Fibroblast of the aortic adventitia (primary cell): ENCODE measurements at regions not wholly inside any gene's neighbourhood (a gene's known extent, or its start where the extent isn't known, plus 50 kb on each side); places are given as distances from the start of the nearest gene placed in this dataset.

Source experiments
- DNase-seq: peaks from one replicate; pipeline ENCODE4 v3.0.0-alpha.2; 2010; ENCODE audit warnings: low read depth
- H3K4me3 ChIP-seq: 2 replicates; pipeline ENCODE4 v1.5.1; 2011; ENCODE audit warnings: low read depth, mild to moderate bottlenecking, control low read depth, low read length, moderate library complexity
- TF ChIP-seq, protein P1 (sequence below): IDR thresholded peaks from 2 replicates; pipeline ENCODE4 v1.5.1; 2011; ENCODE audit warnings: mild to moderate bottlenecking, low read length, control low read depth, inconsistent platforms; ENCODE audit not compliant: insufficient read depth

DNA sequence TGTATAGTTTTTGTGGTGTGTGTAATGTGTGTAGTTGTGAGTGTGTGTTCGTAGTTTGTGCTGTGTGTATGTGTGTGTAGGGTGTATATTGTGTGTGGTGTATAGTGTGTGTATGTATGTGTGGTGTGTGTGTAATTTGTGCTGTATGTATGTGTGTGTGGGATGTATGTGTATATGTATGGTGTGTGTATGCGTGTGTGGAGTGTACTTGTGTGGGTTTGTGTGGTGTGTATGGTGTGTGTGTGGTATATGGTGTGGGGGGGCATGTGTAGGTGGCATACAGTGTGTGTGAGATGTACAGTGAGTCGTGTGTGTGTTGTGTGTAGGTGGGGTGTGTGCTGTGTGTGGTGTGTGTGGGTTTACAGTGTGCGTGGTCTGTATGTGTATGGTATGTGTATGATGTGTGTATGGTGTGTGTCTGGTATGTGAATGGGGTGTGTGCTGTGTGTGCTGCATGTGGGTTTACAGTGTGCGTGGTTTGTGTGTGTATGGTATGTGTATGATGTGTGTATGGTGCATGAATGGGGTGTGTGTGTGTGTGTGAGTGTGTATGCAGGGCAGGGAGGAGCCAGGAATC lies 125.2 kb downstream of the GADD45G start:
- TF ChIP-seq, protein P1, sequence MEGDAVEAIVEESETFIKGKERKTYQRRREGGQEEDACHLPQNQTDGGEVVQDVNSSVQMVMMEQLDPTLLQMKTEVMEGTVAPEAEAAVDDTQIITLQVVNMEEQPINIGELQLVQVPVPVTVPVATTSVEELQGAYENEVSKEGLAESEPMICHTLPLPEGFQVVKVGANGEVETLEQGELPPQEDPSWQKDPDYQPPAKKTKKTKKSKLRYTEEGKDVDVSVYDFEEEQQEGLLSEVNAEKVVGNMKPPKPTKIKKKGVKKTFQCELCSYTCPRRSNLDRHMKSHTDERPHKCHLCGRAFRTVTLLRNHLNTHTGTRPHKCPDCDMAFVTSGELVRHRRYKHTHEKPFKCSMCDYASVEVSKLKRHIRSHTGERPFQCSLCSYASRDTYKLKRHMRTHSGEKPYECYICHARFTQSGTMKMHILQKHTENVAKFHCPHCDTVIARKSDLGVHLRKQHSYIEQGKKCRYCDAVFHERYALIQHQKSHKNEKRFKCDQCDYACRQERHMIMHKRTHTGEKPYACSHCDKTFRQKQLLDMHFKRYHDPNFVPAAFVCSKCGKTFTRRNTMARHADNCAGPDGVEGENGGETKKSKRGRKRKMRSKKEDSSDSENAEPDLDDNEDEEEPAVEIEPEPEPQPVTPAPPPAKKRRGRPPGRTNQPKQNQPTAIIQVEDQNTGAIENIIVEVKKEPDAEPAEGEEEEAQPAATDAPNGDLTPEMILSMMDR, result no peak

DNA sequence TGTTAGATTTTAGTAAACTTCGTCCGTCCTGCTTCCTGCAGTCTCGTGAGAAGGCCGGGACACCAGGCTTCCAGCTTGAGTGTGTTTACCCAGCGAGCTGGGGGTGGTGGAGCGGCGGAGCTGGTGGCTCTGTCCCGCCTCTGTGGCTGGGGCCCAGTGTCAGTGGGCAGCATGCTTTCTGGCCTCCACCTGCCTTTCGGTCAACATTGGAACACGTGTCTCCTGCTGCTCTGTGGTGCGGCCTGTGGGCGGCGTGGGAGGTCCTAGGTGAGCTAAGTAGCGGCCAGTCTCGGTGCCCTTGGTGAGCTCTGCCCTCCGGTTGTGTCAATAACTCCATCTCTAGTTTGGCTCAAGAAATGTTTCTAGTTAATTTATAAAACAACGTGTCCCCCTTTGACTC lies 125.9 kb downstream of the GADD45G start:
- TF ChIP-seq, protein P1, result no peak
- no peak for DNase-seq
- H3K4me3 ChIP-seq, result no peak overlapping the region

More for the DNA sequence above, 125.2 kb downstream of the GADD45G start:
- no peak overlapping the region for H3K4me3 ChIP-seq
- DNase-seq, result no peak

DNA sequence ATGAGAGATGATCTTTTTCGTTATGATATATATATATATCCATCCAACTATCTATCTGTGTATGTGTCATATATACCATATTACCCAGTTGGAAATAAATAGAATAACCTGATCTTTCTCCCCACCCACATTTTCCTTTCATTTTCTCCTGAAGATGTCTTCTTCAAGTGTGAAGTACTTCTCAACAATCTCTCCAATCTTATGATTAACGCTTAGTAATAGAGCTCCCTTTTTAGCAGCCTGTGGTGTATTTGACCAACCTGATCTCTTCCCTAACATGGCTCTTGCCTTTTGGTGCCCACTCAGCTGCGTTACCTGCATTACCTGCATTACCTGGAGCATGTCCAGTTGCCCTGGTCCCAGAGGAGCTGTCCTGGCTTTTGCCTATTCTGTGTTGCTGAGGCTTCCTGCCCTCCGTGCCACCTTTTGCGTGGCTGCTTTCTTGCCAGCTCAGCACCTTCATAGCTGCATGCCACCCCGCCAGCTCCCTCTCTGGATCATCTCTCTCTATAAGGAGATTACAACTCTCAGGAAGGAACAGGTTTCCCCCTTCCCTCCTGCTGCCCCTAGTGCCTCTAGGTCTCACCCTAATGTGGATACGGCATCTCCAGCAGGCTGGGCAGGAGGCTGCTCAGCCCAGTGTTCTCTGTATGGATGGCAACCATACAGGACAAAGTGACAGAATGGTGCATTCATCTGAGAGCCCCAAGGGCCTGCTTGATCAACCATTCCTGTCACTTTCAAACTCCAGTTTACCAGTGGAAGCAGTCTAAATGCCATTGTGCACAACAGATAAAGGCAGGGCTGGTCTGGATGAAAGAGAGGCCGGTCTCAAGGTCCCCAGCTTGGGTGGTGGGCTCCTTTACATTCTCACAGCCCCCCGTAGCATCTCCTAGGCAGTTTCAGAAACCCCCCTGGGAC lies 126.7 kb downstream of the GADD45G start:
- TF ChIP-seq, protein P1, result no peak
- no peak for DNase-seq
- no peak overlapping the region for H3K4me3 ChIP-seq

DNA sequence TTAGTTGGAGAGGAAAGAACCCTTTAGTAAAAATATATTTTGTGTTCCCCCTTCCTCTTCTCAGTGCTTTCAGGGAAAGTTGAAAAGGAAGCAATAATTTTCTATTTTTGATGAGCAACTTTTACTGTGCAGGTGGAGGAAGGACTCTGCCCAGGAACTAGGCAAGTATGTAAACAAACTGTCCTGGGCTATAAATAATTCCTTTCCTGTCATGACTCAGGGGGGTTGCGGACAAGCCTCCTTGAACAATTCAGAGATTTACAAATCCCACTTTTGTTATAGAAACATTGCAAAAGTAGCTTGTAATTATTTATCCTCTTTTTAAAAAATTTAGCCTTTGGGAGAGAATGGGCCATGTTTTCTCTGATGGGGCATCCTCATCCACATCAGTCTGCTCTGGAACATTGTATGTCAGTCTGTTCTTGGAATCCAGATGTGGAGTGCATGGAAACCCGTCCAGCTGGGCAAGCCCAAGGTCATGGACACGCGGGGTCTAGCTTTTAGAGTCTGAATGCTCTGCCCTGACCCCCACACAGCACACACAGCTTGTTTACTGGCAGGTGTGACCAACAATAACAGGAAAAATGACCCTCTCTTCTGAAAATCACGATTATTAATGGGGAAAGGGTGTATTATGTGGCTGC lies 127.6 kb downstream of the GADD45G start:
- no peak overlapping the region for H3K4me3 ChIP-seq
- TF ChIP-seq, protein P1, result no peak
- DNase-seq, result no peak

DNA sequence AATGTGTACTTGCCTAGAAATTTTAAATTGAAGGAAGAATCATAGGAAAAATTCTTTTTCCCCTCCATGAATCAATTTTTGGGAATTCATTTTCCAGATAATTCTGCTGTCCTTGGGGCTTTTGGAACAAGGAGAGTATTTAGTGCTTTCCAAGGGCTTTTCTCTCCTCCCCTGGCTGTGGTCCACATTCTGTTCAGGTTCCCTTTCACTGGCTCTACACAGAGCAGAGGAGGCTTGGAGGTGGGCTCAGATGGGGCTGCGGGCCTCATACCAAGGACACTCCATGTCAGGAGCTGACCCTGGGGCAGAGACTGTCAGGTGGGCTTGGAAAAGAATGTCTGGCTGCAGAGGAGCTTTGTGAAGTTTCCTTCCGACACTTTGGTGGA lies 128.1 kb downstream of the GADD45G start:
- DNase-seq, result no peak
- H3K4me3 ChIP-seq, result no peak overlapping the region
- TF ChIP-seq, protein P1, result no peak

DNA sequence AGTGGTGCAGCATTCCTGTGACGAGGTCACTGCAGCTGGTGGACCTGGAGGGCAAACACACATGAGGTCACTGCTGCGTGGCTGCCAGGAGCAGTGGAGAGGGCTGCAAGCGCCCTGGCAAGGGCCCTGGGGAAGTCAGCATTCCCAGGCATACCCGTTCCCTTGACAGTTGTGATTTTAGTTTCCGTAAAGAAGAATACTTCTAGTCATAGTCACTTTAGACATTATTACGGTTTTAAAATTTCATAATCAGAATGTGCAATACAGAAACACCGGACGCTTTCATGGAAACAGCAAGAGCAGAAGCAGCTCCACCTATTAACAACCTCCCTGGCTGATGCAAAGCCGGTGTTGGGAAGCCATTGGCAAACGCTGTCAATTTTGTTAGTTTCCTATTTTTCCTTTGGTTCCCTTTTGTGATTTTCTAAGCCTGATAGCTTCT lies 129.8 kb downstream of the GADD45G start:
- TF ChIP-seq, protein P1, result no peak
- DNase-seq, result no peak
- no peak overlapping the region for H3K4me3 ChIP-seq
